Fibroblast of pulmonary artery (primary cell): ENCODE measurements at regions not wholly inside any gene's neighbourhood (a gene's known extent, or its start where the extent isn't known, plus 50 kb on each side); places are given as distances from the start of the nearest gene placed in this dataset.

ENCODE experiments used
- DNase-seq: peaks from one replicate; pipeline ENCODE4 v3.0.0-alpha.2; 2010; ENCODE audit warnings: low read depth
- H3K4me3 ChIP-seq: replicated peaks from 2 replicates; pipeline ENCODE4 v1.5.1; 2011; ENCODE audit warnings: low read depth, mild to moderate bottlenecking, control low read depth, low read length, moderate library complexity
- CTCF ChIP-seq: IDR thresholded peaks from 2 replicates; pipeline ENCODE4 v1.5.1; 2011; ENCODE audit warnings: mild to moderate bottlenecking, control low read depth, low read length, inconsistent platforms; ENCODE audit errors: missing control alignments

GRCh38 chr12:102567031-102567985 lies 86.9 kb upstream of the IGF1 start:
- H3K4me3 ChIP-seq = no peak overlapping the region
- DNase-seq = peak; percentile 52
- no peak for TF ChIP-seq CTCF

GRCh38 chr12:102565555-102565954 lies 85.2 kb upstream of the IGF1 start:
- DNase-seq = no peak
- no peak for TF ChIP-seq CTCF
- H3K4me3 ChIP-seq = no peak overlapping the region

GRCh38 chr12:102564026-102564425 lies 83.7 kb upstream of the IGF1 start:
- H3K4me3 ChIP-seq = no peak overlapping the region
- DNase-seq = no peak
- TF ChIP-seq CTCF = no peak

- no peak overlapping the region for H3K4me3 ChIP-seq
- TF ChIP-seq CTCF = no peak
- no peak for DNase-seq
Observed at GRCh38 chr12:102562836-102563425, 82.6 kb upstream of the IGF1 start.

GRCh38 chr12:102551186-102551585 lies 70.8 kb upstream of the IGF1 start:
- no peak overlapping the region for H3K4me3 ChIP-seq
- TF ChIP-seq CTCF = no peak
- no peak for DNase-seq

- TF ChIP-seq CTCF = no peak
- no peak for DNase-seq
- no peak overlapping the region for H3K4me3 ChIP-seq
Observed at GRCh38 chr12:102549691-102550090, 69.3 kb upstream of the IGF1 start.
